ENCODE measurements at regions not wholly inside any gene's neighbourhood (a gene's known extent, or its start where the extent isn't known, plus 50 kb on each side); places are given as distances from the start of the nearest gene placed in this dataset.

GRCh38 chr2:120617055-120617454 is 118.6 kb upstream of the GLI2 start:
- DNase-seq = no peak

GRCh38 chr2:120618830-120619229 is 116.8 kb upstream of the GLI2 start:
- no peak for DNase-seq

- no peak for DNase-seq
These were observed 116.1 kb upstream of the GLI2 start for GRCh38 chr2:120619579-120619978.

GRCh38 chr2:120620025-120620793 is 115.5 kb upstream of the GLI2 start:
- no peak for DNase-seq

- DNase-seq = no peak
These were observed 113.4 kb upstream of the GLI2 start for GRCh38 chr2:120622159-120622869.

- DNase-seq = no peak
These were observed 112.5 kb upstream of the GLI2 start for GRCh38 chr2:120622886-120623753.

- no peak for DNase-seq
These were observed 111.5 kb upstream of the GLI2 start for GRCh38 chr2:120624061-120624737.

- no peak for DNase-seq
These were observed 110.8 kb upstream of the GLI2 start for GRCh38 chr2:120624738-120625446.

GRCh38 chr2:120625865-120626560 is 109.7 kb upstream of the GLI2 start:
- no peak for DNase-seq

- no peak for DNase-seq
These were observed 109.1 kb upstream of the GLI2 start for GRCh38 chr2:120626566-120626965.

- DNase-seq = no peak
These were observed 107.4 kb upstream of the GLI2 start for GRCh38 chr2:120628248-120628647.

- no peak for DNase-seq
These were observed 106.3 kb upstream of the GLI2 start for GRCh38 chr2:120629241-120629895.

GRCh38 chr2:120630031-120630701 is 105.5 kb upstream of the GLI2 start:
- no peak for DNase-seq

GRCh38 chr2:120631236-120631635 is 104.4 kb upstream of the GLI2 start:
- no peak for DNase-seq

GRCh38 chr2:120631724-120632123 is 103.9 kb upstream of the GLI2 start:
- DNase-seq = no peak

GRCh38 chr2:120632796-120633646 is 102.6 kb upstream of the GLI2 start:
- no peak for DNase-seq

GRCh38 chr2:120634533-120634932 is 101.1 kb upstream of the GLI2 start:
- no peak for DNase-seq

- DNase-seq = no peak
These were observed 100.5 kb upstream of the GLI2 start for GRCh38 chr2:120635146-120635545.

GRCh38 chr2:120637847-120638246 is 97.8 kb upstream of the GLI2 start:
- DNase-seq = no peak

All from activated naive CD4-positive, alpha-beta T cell treated with Interleukin-2 at 50 U/mL for 16 hours (primary cell).